IMR-90 (cell line): ENCODE measurements at regions not wholly inside any gene's neighbourhood (a gene's known extent, or its start where the extent isn't known, plus 50 kb on each side); places are given as distances from the start of the nearest gene placed in this dataset.

Experiments
- ATAC-seq: fragments of 200-7000 bp; cut with Tn5 transposase; 2 replicates; pipeline ENCODE4 v1.9.1; 2020; ENCODE audit warnings: low read depth, mild to moderate bottlenecking, moderate library complexity
- BruUV-seq: library from RNA; stranded (reverse); fragments of 400-500 nt; replicated peaks from 2 replicates; lab custom pipeline; 2021; lab: Mats Ljungman, UMichigan
- CTCF ChIA-PET: fragments of 300-600 bp; formaldehyde crosslinking; extraction: SDS; loops from one replicate; lab custom pipeline; 2021; ENCODE audit warnings: antibody characterized with exemption; lab: Yijun Ruan, JAX
- POLR2A ChIA-PET: fragments of 300-600 bp; sonication (Branson Sonifier 250); formaldehyde crosslinking; loops from one replicate; lab custom pipeline; 2022; ENCODE audit warnings: antibody characterized with exemption; ENCODE audit not compliant: unreplicated experiment; lab: Charles Lee
- DNase-seq: peaks from one replicate; pipeline ENCODE4 v3.0.0; 2013
- H2AFZ ChIP-seq: replicated peaks from 2 replicates; pipeline ENCODE3; 2013; ENCODE audit warnings: low read length, mild to moderate bottlenecking; ENCODE audit not compliant: poor library complexity
- H2AK5ac ChIP-seq: 2 replicates; pipeline ENCODE4 v1.6.1; 2013; ENCODE audit warnings: low read depth, low read length, inconsistent platforms
- H2AK9ac ChIP-seq: replicated peaks from 2 replicates; pipeline ENCODE3; 2013; ENCODE audit warnings: mild to moderate bottlenecking, low read depth, low read length, moderate library complexity; ENCODE audit not compliant: poor library complexity
- H2BK120ac ChIP-seq: 2 replicates; pipeline ENCODE4 v1.6.1; 2013; ENCODE audit warnings: low read depth, low read length, inconsistent platforms
- H2BK15ac ChIP-seq: 3 replicates; pipeline ENCODE4 v1.6.1; 2013; ENCODE audit warnings: low read depth, low read length, inconsistent platforms
- H2BK20ac ChIP-seq: 2 replicates; pipeline ENCODE4 v1.6.1; 2013; ENCODE audit warnings: low read depth, mild to moderate bottlenecking, inconsistent platforms, low read length, moderate library complexity
- H2BK5ac ChIP-seq: 2 replicates; pipeline ENCODE4 v1.6.1; 2013; ENCODE audit warnings: mild to moderate bottlenecking, low read depth, low read length, inconsistent platforms; ENCODE audit not compliant: poor library complexity, severe bottlenecking
- H3K14ac ChIP-seq: replicated peaks from 2 replicates; pipeline ENCODE4 v1.6.1; 2013; ENCODE audit warnings: low read depth, low read length, inconsistent platforms
- H3K18ac ChIP-seq: 2 replicates; pipeline ENCODE4 v1.6.1; 2013; ENCODE audit warnings: low read depth, low read length, control low read depth
- H3K23ac ChIP-seq: 2 replicates; pipeline ENCODE4 v1.6.1; 2013; ENCODE audit warnings: low read depth, low read length, inconsistent platforms
- H3K27ac ChIP-seq: 2 replicates; pipeline ENCODE4 v1.5.1; 2013; ENCODE audit warnings: mild to moderate bottlenecking, control low read depth, low read length; ENCODE audit not compliant: insufficient read depth
- H3K27me3 ChIP-seq: 2 replicates; pipeline ENCODE4 v1.6.1; 2013; ENCODE audit warnings: low read length; ENCODE audit not compliant: control insufficient read depth, insufficient read depth
- H3K36me3 ChIP-seq: 2 replicates; pipeline ENCODE4 v1.6.1; 2013; ENCODE audit warnings: low read length, mixed read lengths; ENCODE audit not compliant: control insufficient read depth, insufficient read depth
- H3K4ac ChIP-seq: 2 replicates; pipeline ENCODE4 v1.6.1; 2013; ENCODE audit warnings: low read depth, low read length, inconsistent platforms
- H3K4me1 ChIP-seq: 2 replicates; pipeline ENCODE4 v1.6.1; 2013; ENCODE audit warnings: low read length, mixed read lengths; ENCODE audit not compliant: control insufficient read depth, insufficient read depth
- H3K4me2 ChIP-seq: 2 replicates; pipeline ENCODE4 v1.6.1; 2013; ENCODE audit warnings: low read depth, mild to moderate bottlenecking, control low read depth, low read length, moderate library complexity
- H3K4me3 ChIP-seq: 2 replicates; pipeline ENCODE4 v1.5.1; 2013; ENCODE audit warnings: low read depth, mild to moderate bottlenecking, control low read depth, low read length, moderate library complexity; ENCODE audit not compliant: insufficient read depth
- H3K56ac ChIP-seq: 2 replicates; pipeline ENCODE4 v1.6.1; 2013; ENCODE audit warnings: low read length, inconsistent platforms; ENCODE audit not compliant: insufficient read depth; ENCODE audit errors: extremely low read depth
- H3K79me1 ChIP-seq, 2 experiments: 2 replicates each; pipeline ENCODE4 v1.6.1; 2013; ENCODE audit warnings: low read length in 2 of 2, inconsistent platforms in 1 of 2, low read depth in 1 of 2
- H3K9ac ChIP-seq: 2 replicates; pipeline ENCODE4 v1.6.1; 2013; ENCODE audit warnings: low read depth, low read length, control low read depth
- H3K9me1 ChIP-seq: 2 replicates; pipeline ENCODE4 v1.6.1; 2013; ENCODE audit warnings: low read length, inconsistent platforms; ENCODE audit not compliant: insufficient read depth
- H3K9me3 ChIP-seq: 2 replicates; pipeline ENCODE4 v1.6.1; 2013; ENCODE audit warnings: low read length; ENCODE audit not compliant: control insufficient read depth, insufficient read depth
- H4K20me1 ChIP-seq: 2 replicates; pipeline ENCODE4 v1.6.1; 2013; ENCODE audit warnings: low read length, inconsistent platforms; ENCODE audit not compliant: insufficient read depth
- H4K5ac ChIP-seq: 2 replicates; pipeline ENCODE4 v1.6.1; 2013; ENCODE audit warnings: mild to moderate bottlenecking, low read depth, low read length, control low read depth
- H4K8ac ChIP-seq, 2 experiments: 2 replicates each; pipeline ENCODE4 v1.6.1; 2013; ENCODE audit warnings: low read depth in 2 of 2, low read length in 2 of 2, control low read depth in 1 of 2, inconsistent platforms in 1 of 2
- H4K91ac ChIP-seq: 2 replicates; pipeline ENCODE4 v1.6.1; 2013; ENCODE audit warnings: low read depth, low read length, inconsistent platforms; ENCODE audit not compliant: insufficient read depth
- MAZ ChIP-seq: IDR thresholded peaks from 2 replicates; pipeline ENCODE4 v1.6.1; 2012; ENCODE audit warnings: low read depth, mild to moderate bottlenecking, low read length, improper control_type of control experiment, moderate library complexity, borderline replicate concordance
- NFE2L2 ChIP-seq: fragments of 150-350 bp; IDR thresholded peaks from 2 replicates; pipeline ENCODE4 v1.6.1; 2016; ENCODE audit warnings: low read depth, mild to moderate bottlenecking, low read length
- RFX5 ChIP-seq: IDR thresholded peaks from 2 replicates; pipeline ENCODE4 v1.8.0; 2012; ENCODE audit warnings: low read depth, mild to moderate bottlenecking, low read length, moderate library complexity
- WGBS, 2 experiments: methylation state at CpG; one replicate each; pipeline versions ENCODE4 v1.1.5 to v1.1.7; 2013; ENCODE audit warnings: missing lambda C conversion rate in 2 of 2; ENCODE audit not compliant: insufficient read length in 1 of 2; ENCODE audit errors: extremely low coverage in 2 of 2; 5-methylcytosine and 5-hydroxymethylcytosine counted together
- dilution Hi-C: fragments of 300-500 bp; cut with HindIII; formaldehyde crosslinking; loops from one replicate; pipeline ENCODE4 v1.14.3; 2018; ENCODE audit warnings: low sequenced_read_pairs; ENCODE audit not compliant: unreplicated experiment
- in situ Hi-C: fragments of 300-500 bp; cut with MboI; formaldehyde crosslinking; loops from 3 replicates; pipeline ENCODE4 v1.14.3; 2019; ENCODE audit warnings: low sequenced_read_pairs, inconsistent platforms, mixed read lengths
- intact Hi-C: fragments of 100-400 bp; cut with micrococcal nuclease; formaldehyde crosslinking; loops from 2 replicates; pipeline ENCODE4 v1.10.0; 2022

GRCh38 chr10:120396228-120396627 lies 60.8 kb upstream of the PLPP4 start:
- TF ChIP-seq NFE2L2 (no peak), MAZ (no peak), RFX5 (no peak)
- BruUV-seq: no TSS peak
- no peak overlapping the region for H3K56ac ChIP-seq
- no peak overlapping the region for H2BK120ac ChIP-seq
- H3K9ac ChIP-seq: no peak overlapping the region
- no peak overlapping the region for H3K14ac ChIP-seq
- 54% methylated on average over 2 of the region's 6 CpGs; no CpG with 5 or more reads in 1 of the 2 experiments for WGBS, 2 experiments
- H3K4me3 ChIP-seq: no peak overlapping the region
- no peaks in the 10 kb centered on the region for H3K79me1 ChIP-seq
- no peak overlapping the region for H3K27ac ChIP-seq
- dilution Hi-C loops (no loop called here), intact Hi-C loops (no loop called here), in situ Hi-C loops (no loop called here)
- no peak overlapping the region for H4K5ac ChIP-seq
- no peak for DNase-seq
- H3K9me3 ChIP-seq: peaks cover 16% of the 10 kb centered on the region
- H4K8ac ChIP-seq: no peak overlapping the region
- no peaks in the 10 kb centered on the region for H3K9me1 ChIP-seq
- ATAC-seq: no peak
- no peak overlapping the region for H2AK5ac ChIP-seq
- CTCF ChIA-PET: no interaction called here
- no peak overlapping the region for H2BK20ac ChIP-seq
- H3K23ac ChIP-seq: no peak overlapping the region
- no peaks in the 10 kb centered on the region for H4K20me1 ChIP-seq
- H3K4ac ChIP-seq: no peak overlapping the region
- H2BK15ac ChIP-seq: no peak overlapping the region
- H3K4me2 ChIP-seq: no peak overlapping the region
- H2AK9ac ChIP-seq: no peak overlapping the region
- no peak overlapping the region for H2AFZ ChIP-seq
- H2BK5ac ChIP-seq: no peak overlapping the region
- no peaks in the 10 kb centered on the region for H3K36me3 ChIP-seq
- H3K4me1 ChIP-seq: no peaks in the 10 kb centered on the region
- no peak overlapping the region for H4K91ac ChIP-seq
- POLR2A ChIA-PET: no interaction called here
- H3K27me3 ChIP-seq: no peaks in the 10 kb centered on the region
- H3K18ac ChIP-seq: no peak overlapping the region
